ENCODE measurements at regions not wholly inside any gene's neighbourhood (a gene's known extent, or its start where the extent isn't known, plus 50 kb on each side); places are given as distances from the start of the nearest gene placed in this dataset.

- TF ChIP-seq ZBTB33 (IDR thresholded peaks at IDR 0.05), result no peak
- TF ChIP-seq CTCF (IDR thresholded peaks at IDR 0.05; ENCODE audit: low read depth, low read length, missing input control), result no peak
- no peak for TF ChIP-seq YY1 (IDR thresholded peaks at IDR 0.05)
- TF ChIP-seq REST (IDR thresholded peaks at IDR 0.05), result no peak
- TF ChIP-seq HNF4G (IDR thresholded peaks at IDR 0.05), result no peak
- TF ChIP-seq MAX (IDR thresholded peaks at IDR 0.05), result no peak
- no peak for TF ChIP-seq SP1 (IDR thresholded peaks at IDR 0.05)
- no peak for TF ChIP-seq RXRA (IDR thresholded peaks at IDR 0.05)
Observed at GRCh38 chr10:61541960-61542359, 88.8 kb upstream of the TMEM26 start.
